CD4-positive, alpha-beta T cell treated with Interleukin-4 for 4 hours (primary cell): ENCODE measurements at regions not wholly inside any gene's neighbourhood (a gene's known extent, or its start where the extent isn't known, plus 50 kb on each side); places are given as distances from the start of the nearest gene placed in this dataset.

Experiments
- DNase-seq: peaks from one replicate; pipeline ENCODE4 v3.0.0-alpha.2; 2020

- DNase-seq = no peak
Observed at GRCh38 chr4:181200076-181200475, 1043.1 kb upstream of the TENM3 start.

GRCh38 chr4:181202240-181202639 is 1041.0 kb upstream of the TENM3 start:
- no peak for DNase-seq

- DNase-seq = no peak
Observed at GRCh38 chr4:181204109-181204508, 1039.1 kb upstream of the TENM3 start.

GRCh38 chr4:181213551-181213950 is 1029.7 kb upstream of the TENM3 start:
- DNase-seq = no peak

GRCh38 chr4:181216501-181216900 is 1026.7 kb upstream of the TENM3 start:
- DNase-seq = no peak

GRCh38 chr4:181219783-181220416 is 1023.3 kb upstream of the TENM3 start:
- no peak for DNase-seq

- no peak for DNase-seq
Observed at GRCh38 chr4:181224852-181225251, 1018.4 kb upstream of the TENM3 start.

GRCh38 chr4:181225616-181226261 is 1017.5 kb upstream of the TENM3 start:
- DNase-seq = no peak

- DNase-seq = no peak
Observed at GRCh38 chr4:181234951-181235680, 1008.1 kb upstream of the TENM3 start.

GRCh38 chr4:181245326-181245725 is 997.9 kb upstream of the TENM3 start:
- DNase-seq = no peak

GRCh38 chr4:181249031-181249430 is 994.2 kb upstream of the TENM3 start:
- DNase-seq = no peak

- DNase-seq = no peak
Observed at GRCh38 chr4:181254771-181255170, 988.4 kb upstream of the TENM3 start.

- DNase-seq = no peak
Observed at GRCh38 chr4:181258569-181258968, 984.6 kb upstream of the TENM3 start.

- no peak for DNase-seq
Observed at GRCh38 chr4:181259081-181259709, 984.0 kb upstream of the TENM3 start.

GRCh38 chr4:181261279-181261678 is 981.9 kb upstream of the TENM3 start:
- no peak for DNase-seq

- DNase-seq = no peak
Observed at GRCh38 chr4:181264893-181265292, 978.3 kb upstream of the TENM3 start.

- no peak for DNase-seq
Observed at GRCh38 chr4:181265370-181265769, 977.8 kb upstream of the TENM3 start.

GRCh38 chr4:181271116-181271640 is 972.0 kb upstream of the TENM3 start:
- no peak for DNase-seq

GRCh38 chr4:181272422-181272821 is 970.8 kb upstream of the TENM3 start:
- DNase-seq = no peak

- DNase-seq = no peak
Observed at GRCh38 chr4:181278941-181279340, 964.3 kb upstream of the TENM3 start.

- DNase-seq = no peak
Observed at GRCh38 chr4:181281451-181281850, 961.8 kb upstream of the TENM3 start.

- DNase-seq = no peak
Observed at GRCh38 chr4:181289198-181289597, 954.0 kb upstream of the TENM3 start.

GRCh38 chr4:181291615-181292014 is 951.6 kb upstream of the TENM3 start:
- no peak for DNase-seq

- no peak for DNase-seq
Observed at GRCh38 chr4:181293014-181293413, 950.2 kb upstream of the TENM3 start.
